Psoas muscle (tissue), 7 donors: ENCODE measurements at regions not wholly inside any gene's neighbourhood (a gene's known extent, or its start where the extent isn't known, plus 50 kb on each side); places are given as distances from the start of the nearest gene placed in this dataset.

Experiments used
- ATAC-seq, 4 donors: fragments of 200-7000 bp; cut with Tn5 transposase; one replicate each; pipeline ENCODE4 v1.9.1; 2020; ENCODE audit warnings: moderate library complexity in 3 of 4, mild to moderate bottlenecking in 2 of 4
- DNase-seq, 2 donors: peaks; one replicate each; pipeline ENCODE4 v3.0.0-alpha.2; 2020
- H3K27ac ChIP-seq: fragments of 200-600 bp; one replicate; pipeline ENCODE4 v1.8.0; 2022
- H3K27me3 ChIP-seq, 3 donors: fragments of 200-600 bp in 1 of 3; one replicate each; pipeline versions ENCODE4 v1.6.1 to v1.8.0; 2013 to 2022; ENCODE audit warnings: low read length in 2 of 3, mild to moderate bottlenecking in 2 of 3, moderate library complexity in 1 of 3; ENCODE audit not compliant: insufficient read depth in 3 of 3
- H3K36me3 ChIP-seq, 2 donors: fragments of 200-600 bp in 1 of 2; one replicate each; pipeline versions ENCODE4 v1.6.1 to v1.8.0; 2013 to 2022; ENCODE audit warnings: low read depth in 1 of 2, mild to moderate bottlenecking in 1 of 2, moderate library complexity in 1 of 2; ENCODE audit not compliant: insufficient read depth in 1 of 2
- H3K4me1 ChIP-seq: fragments of 200-600 bp; one replicate; pipeline ENCODE4 v1.8.0; 2022
- H3K4me3 ChIP-seq: fragments of 200-600 bp; one replicate; pipeline ENCODE4 v1.8.0; 2022; ENCODE audit warnings: mild to moderate bottlenecking
- H3K9me3 ChIP-seq: fragments of 200-600 bp; one replicate; pipeline ENCODE4 v1.8.0; 2022
- CTCF ChIP-seq: fragments of 200-600 bp; IDR thresholded peaks from one replicate; pipeline ENCODE4 v1.8.0; 2022; ENCODE audit warnings: antibody characterized with exemption
- WGBS, 3 donors: extraction: QIAGEN DNeasy Blood & Tissue Kit; methylation state at CpG; one replicate each; pipeline versions ENCODE4 v1.1.6 to v1.1.7; 2013; 5-methylcytosine and 5-hydroxymethylcytosine counted together
- intact Hi-C, 2 donors: fragments of 100-400 bp; cut with DNase I; formaldehyde crosslinking; loops; one replicate each; pipeline versions ENCODE4 v1.11.0 to v1.14.2; 2022
- donor health status: healthy with polysubstance abuse.
- donor health status: DM: no; HTN: no; CAD: no; lungs with moderate emphysema.
- donor health status: Bipolar disorder and iron deficiency.
- donor health status: healthy.
- donor health status: DM: yes; HTN: yes; CAD: no.
- donor health status: DM: no; HTN: no; CAD: no.
- donor health status: DM: yes; HTN: yes; CAD: no.

- no peaks in the 10 kb centered on the region for H3K4me1 ChIP-seq
- 54 to 62% (median 55%) methylated on average over 8 of the region's 8 CpGs for WGBS, 3 donors
- no peak overlapping the region for H3K4me3 ChIP-seq
- intact Hi-C loops = no loop called here
- ATAC-seq = no peak
- H3K9me3 ChIP-seq = no peaks in the 10 kb centered on the region
- peaks cover 2 to 16% (median 3%) of the 10 kb centered on the region in 3 donors for H3K27me3 ChIP-seq
- H3K27ac ChIP-seq = no peak overlapping the region
- TF ChIP-seq CTCF = no peak
- no peaks in the 10 kb centered on the region for H3K36me3 ChIP-seq
- DNase-seq = no peak
These were observed 66.9 kb downstream of the FOXB1 start for GRCh38 chr15:60070838-60071493.

- Histone ChIP-seq H3K36me3 (no peaks in the 10 kb centered on the region), H3K4me1 (no peaks in the 10 kb centered on the region), H3K9me3 (no peaks in the 10 kb centered on the region), H3K27me3 (peaks cover 2 to 12% (median 2%) of the 10 kb centered on the region in 3 donors), H3K27ac (no peak overlapping the region), H3K4me3 (no peak overlapping the region)
- TF ChIP-seq CTCF = no peak
- DNase-seq (no peak), ATAC-seq (no peak)
- intact Hi-C loops = no loop called here
- 53 to 57% (median 53%) methylated on average over 5 of the region's 5 CpGs for WGBS, 3 donors
These were observed 68.8 kb downstream of the FOXB1 start for GRCh38 chr15:60072826-60073465.

- intact Hi-C loops = no loop called here
These were observed 69.3 kb downstream of the FOXB1 start for GRCh38 chr15:60073466-60073840.

GRCh38 chr15:60074181-60074885 is 70.2 kb downstream of the FOXB1 start:
- TF ChIP-seq CTCF = no peak
- intact Hi-C loops = no loop called here
- WGBS, 3 donors = 59 to 62% (median 60%) methylated on average over 6 of the region's 6 CpGs
- no peaks in the 10 kb centered on the region for H3K9me3 ChIP-seq
- no peak overlapping the region for H3K4me3 ChIP-seq
- ATAC-seq = no peak
- no peak overlapping the region for H3K27ac ChIP-seq
- no peak for DNase-seq
- H3K36me3 ChIP-seq = no peaks in the 10 kb centered on the region
- H3K4me1 ChIP-seq = no peaks in the 10 kb centered on the region
- peaks cover 2 to 4% (median 4%) of the 10 kb centered on the region in 3 donors for H3K27me3 ChIP-seq

More at GRCh38 chr15:60073466-60073840, 69.3 kb downstream of the FOXB1 start:
- DNase-seq (no peak), ATAC-seq (no peak)
- no peak overlapping the region for H3K27ac ChIP-seq
- WGBS, 3 donors = 91 to 96% (median 95%) methylated on average over 3 of the region's 3 CpGs
- H3K4me3 ChIP-seq = no peak overlapping the region
- no peaks in the 10 kb centered on the region for H3K9me3 ChIP-seq
- no peaks in the 10 kb centered on the region for H3K36me3 ChIP-seq
- TF ChIP-seq CTCF = no peak
- no peaks in the 10 kb centered on the region for H3K4me1 ChIP-seq
- peaks cover 2 to 10% (median 2%) of the 10 kb centered on the region in 3 donors for H3K27me3 ChIP-seq
